AG09319 (cell line): ENCODE measurements at regions not wholly inside any gene's neighbourhood (a gene's known extent, or its start where the extent isn't known, plus 50 kb on each side); places are given as distances from the start of the nearest gene placed in this dataset.

Experiments used
- DNase-seq: peaks from one replicate; pipeline ENCODE4 v3.0.0-alpha.2; 2010; ENCODE audit warnings: low read depth; ENCODE audit errors: extremely low read depth
- CTCF ChIP-seq: IDR thresholded peaks from 2 replicates; pipeline ENCODE4 v1.5.1; 2011; ENCODE audit warnings: low read depth, mild to moderate bottlenecking, inconsistent platforms, low read length, moderate library complexity

DNA sequence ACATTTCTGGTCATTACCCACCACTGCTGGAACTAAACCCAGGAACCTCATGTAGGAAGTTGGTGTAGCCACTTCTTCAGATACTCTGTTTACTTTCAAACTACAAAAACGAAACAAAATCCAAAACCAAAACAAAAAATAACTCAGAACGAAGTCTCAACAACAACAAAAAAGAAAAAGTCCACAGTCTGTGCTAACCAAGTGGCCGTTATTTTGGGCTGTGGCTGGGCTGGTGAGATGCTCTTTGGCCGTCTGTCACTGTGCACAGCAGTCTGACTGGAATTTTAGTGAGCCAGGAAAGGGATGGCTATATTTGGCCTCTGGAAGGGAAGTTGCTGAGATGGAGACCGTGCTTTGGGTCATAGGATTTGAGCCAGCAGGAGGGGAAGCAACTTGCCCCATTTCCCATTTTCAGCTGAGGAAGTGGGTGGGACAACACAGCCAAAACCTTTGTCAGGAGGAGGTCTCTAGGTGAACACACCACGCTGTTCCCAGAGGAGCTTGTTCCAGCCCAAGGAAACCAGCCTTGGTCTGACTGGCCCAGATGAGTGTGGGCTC lies 334.1 kb downstream of the ZSWIM6 start:
- no peak for DNase-seq
- TF ChIP-seq CTCF: no peak

DNA sequence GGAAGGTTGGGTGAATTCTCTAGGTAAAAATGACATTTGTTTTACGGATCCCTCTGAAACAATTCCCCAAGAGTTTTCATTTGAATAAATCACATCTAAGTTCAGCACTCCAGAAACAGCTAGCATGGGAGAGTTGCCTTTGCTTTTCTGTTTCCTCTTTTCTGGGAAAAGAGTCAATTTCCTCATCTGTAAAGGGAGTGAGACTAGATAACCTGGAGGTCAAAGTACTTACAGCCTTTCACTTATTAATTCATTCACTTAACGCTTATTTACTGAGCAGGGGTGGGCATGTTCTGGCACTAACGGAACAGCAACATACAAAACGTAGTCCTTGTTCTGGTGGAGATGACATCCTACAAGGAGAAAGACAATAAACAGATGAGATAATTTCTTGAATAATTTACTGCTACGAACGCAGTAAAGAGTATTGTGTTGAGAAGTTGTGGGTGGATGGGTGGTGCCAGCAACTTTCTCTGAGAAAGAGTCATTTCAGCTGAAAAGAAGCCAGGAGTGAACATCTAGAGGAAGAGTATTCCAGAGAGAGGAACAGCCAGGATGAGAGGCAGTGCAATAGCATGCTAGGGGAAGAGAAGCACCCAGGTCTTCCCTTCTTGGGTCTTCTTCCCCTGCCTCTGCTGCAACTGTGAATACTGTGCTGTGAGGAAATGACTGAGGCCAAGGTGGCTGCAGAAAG lies 335.6 kb downstream of the ZSWIM6 start:
- DNase-seq: no peak

DNA sequence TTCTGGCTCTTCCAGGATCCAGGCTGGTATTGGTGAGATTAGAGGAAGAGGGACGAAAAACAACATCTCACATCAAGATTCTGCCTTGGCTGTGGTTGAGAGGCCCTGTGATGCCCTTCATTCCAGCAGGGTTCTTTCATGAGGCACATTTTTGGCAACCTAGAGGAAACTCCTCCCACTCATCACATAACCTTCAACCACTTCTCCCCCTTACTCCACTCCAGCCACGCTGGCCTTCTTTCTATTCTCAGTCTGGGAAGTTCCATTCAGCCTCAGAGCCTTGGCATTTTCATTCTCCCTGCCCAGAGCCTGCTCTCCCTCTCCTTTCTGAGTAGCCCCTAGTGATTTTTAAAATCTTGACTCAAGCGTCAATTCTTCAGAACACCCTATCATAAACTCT lies 337.5 kb downstream of the ZSWIM6 start:
- no peak for TF ChIP-seq CTCF

More for the DNA sequence above, 335.6 kb downstream of the ZSWIM6 start:
- no peak for TF ChIP-seq CTCF

GRCh38 chr5:61670941-61671340 lies 338.9 kb downstream of the ZSWIM6 start:
- no peak for TF ChIP-seq CTCF
- no peak for DNase-seq

More for the DNA sequence above, 337.5 kb downstream of the ZSWIM6 start:
- no peak for DNase-seq

DNA sequence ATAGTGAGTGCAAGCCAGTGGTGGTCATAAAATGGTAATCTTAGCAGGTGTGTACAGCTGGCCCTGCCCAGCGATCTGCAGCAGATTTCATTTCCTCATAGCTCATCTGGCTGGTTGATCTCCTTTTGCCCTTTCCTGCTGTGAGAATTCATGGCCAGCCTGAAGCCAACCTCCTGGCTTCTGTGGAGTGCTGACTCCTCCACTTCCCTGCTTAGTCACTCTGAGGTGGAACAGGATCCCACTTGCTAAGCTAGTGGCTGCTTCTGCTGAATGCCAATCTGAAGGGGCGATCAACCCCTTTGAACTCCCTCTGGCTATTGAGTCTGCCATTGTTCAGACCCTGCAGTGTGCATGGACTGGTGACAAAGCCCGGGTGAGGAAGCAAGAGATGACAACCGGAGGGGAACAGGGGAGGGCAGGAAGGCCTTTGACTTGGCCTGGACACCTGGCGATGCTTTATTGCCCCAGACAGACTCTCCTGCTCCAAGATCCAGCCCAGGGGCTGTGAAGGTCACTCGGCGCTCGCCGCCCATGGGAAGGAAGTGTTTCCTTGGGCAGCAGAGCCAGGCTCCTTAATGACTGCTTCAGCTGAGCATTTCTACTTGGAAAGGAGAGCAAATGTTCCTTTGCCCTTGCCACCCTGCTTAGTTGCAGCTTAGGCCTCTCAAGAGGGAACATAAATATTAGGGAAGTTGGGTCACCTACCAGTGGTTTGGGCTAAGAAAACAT lies 341.1 kb downstream of the ZSWIM6 start:
- no peak for DNase-seq
- no peak for TF ChIP-seq CTCF

DNA sequence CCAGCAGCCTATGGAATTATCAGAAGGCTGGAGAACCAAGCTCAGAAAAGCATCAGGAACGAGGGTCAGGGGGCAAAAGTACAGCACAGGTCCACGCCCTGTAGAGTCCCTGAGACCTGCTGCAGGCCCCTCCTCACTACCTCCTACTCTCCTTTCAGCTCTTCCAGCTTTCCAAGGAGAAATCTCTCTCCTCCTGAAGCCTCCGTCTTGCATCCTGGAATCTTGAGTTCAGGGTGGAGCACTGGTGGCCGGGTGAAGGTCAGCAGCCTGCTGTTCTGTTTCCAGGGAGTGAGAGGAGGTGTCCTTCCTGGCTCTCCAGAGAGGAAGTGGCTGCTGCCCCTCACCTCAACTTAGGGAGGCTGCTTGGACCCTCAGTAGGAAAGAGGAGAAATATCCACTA lies 342.3 kb downstream of the ZSWIM6 start:
- no peak for DNase-seq
- no peak for TF ChIP-seq CTCF
